Heart left ventricle (tissue), 16 donors: ENCODE measurements at regions not wholly inside any gene's neighbourhood (a gene's known extent, or its start where the extent isn't known, plus 50 kb on each side); places are given as distances from the start of the nearest gene placed in this dataset.

Experiments used
- ATAC-seq, 4 donors: fragments of 200-7000 bp; cut with Tn5 transposase; one replicate each; pipeline ENCODE4 v1.9.1; 2020 to 2022; ENCODE audit warnings: moderate library complexity in 4 of 4, mild to moderate bottlenecking in 3 of 4, moderate number of reproducible peaks in 1 of 4
- DNase-seq, 5 donors: peaks; one replicate each; pipeline ENCODE4 v3.0.0-alpha.2; 2020
- H3K27ac ChIP-seq, 12 donors: fragments of 200-600 bp; sonication (generic) in 4 of 12; one replicate each; pipeline versions ENCODE4 v1.5.0 to v1.8.0; 2016 to 2022; ENCODE audit warnings: mild to moderate bottlenecking in 2 of 12
- H3K27me3 ChIP-seq, 9 donors: fragments of 200-600 bp; sonication (generic) in 2 of 9; one replicate each; pipeline versions ENCODE4 v1.5.1 to v1.8.0; 2016 to 2022; ENCODE audit warnings: mild to moderate bottlenecking in 3 of 9
- H3K36me3 ChIP-seq, 9 donors: fragments of 200-600 bp; sonication (generic) in 2 of 9; one replicate each; pipeline versions ENCODE4 v1.5.0 to v1.8.0; 2018 to 2022; ENCODE audit warnings: mild to moderate bottlenecking in 2 of 9
- H3K4me1 ChIP-seq, 12 donors: fragments of 200-600 bp; sonication (generic) in 4 of 12; one replicate each; pipeline versions ENCODE4 v1.5.0 to v1.8.0; 2016 to 2022; ENCODE audit warnings: mild to moderate bottlenecking in 3 of 12
- H3K4me3 ChIP-seq, 12 donors: fragments of 200-600 bp; sonication (generic) in 4 of 12; one replicate each; pipeline versions ENCODE4 v1.5.0 to v1.8.0; 2017 to 2022; ENCODE audit warnings: mild to moderate bottlenecking in 9 of 12, moderate library complexity in 4 of 12
- H3K9me3 ChIP-seq, 12 donors: fragments of 200-600 bp; sonication (generic) in 4 of 12; one replicate each; pipeline versions ENCODE4 v1.5.0 to v1.8.0; 2016 to 2022; ENCODE audit warnings: mild to moderate bottlenecking in 1 of 12
- POLR2A ChIP-seq, 2 donors: fragments of 450-650 bp; IDR thresholded peaks; one replicate each; pipeline ENCODE4 v1.6.1; 2017; ENCODE audit warnings: antibody characterized with exemption in 2 of 2, mild to moderate bottlenecking in 2 of 2, moderate library complexity in 2 of 2
- WGBS, 4 donors: extraction: QIAGEN DNeasy Blood & Tissue Kit in 2 of 4; methylation state at CpG; one replicate each; pipeline versions ENCODE4 v1.1.5 to v1.1.7; 2013 to 2018; 5-methylcytosine and 5-hydroxymethylcytosine counted together
- intact Hi-C, 10 donors: fragments of 100-400 bp; cut with DNase I; formaldehyde crosslinking; loops; one replicate each; pipeline versions ENCODE4 v1.11.1 to v1.14.2; 2022
- TF ChIP-seq, protein P1 (sequence below), 12 donors: fragments of 200-600 bp; sonication (generic) in 4 of 12; IDR thresholded peaks; one replicate each; pipeline versions ENCODE4 v1.5.0 to v1.8.0; 2018 to 2022; ENCODE audit warnings: antibody characterized with exemption in 12 of 12, mild to moderate bottlenecking in 5 of 12
- donor health status: ischemic (EF 13 %, LVEDD 7.1; RV severe dilation, severe dysfunction).
- donor health status: healthy with polysubstance abuse.
- donor health status: DM: no; HTN: yes; CAD: no.
- donor health status: DM: no; HTN: no; CAD: no.
- donor health status: ischemic (EF 25% LVEDD 6.9; RV normal size, moderate dysfunction).
- donor health status: ischemic (EF 25% LVEDD 5.7; RV mildly dilated, moderate dysfunction).
- donor health status: healthy.
- donor health status: DM: yes; HTN: yes; CAD: no.
- donor health status: ischemic (EF 35%, LVEDD 5.7; RV mildly dilated, moderate dysfunction).
- donor health status: nonischemic (EF 11% LVEDD 7.7; RV severe dilation, severe dysfunction).
- donor health status: DM: yes; HTN: yes; CAD: no.
- donor health status: PGD.
- donor health status: ischemic (EF 29% LVEDD 5.4; RV normal size, mild dysfunction).
- donor health status: nonischemic (EF 23%, LVEDD 6.1; RV moderate dilation, normal function).

- H3K27me3 ChIP-seq, result peaks cover 0 to 2% (median 0%) of the 10 kb centered on the region in 9 donors
- TF ChIP-seq POLR2A (IDR thresholded peaks at IDR 0.05), result no peak
- TF ChIP-seq, protein P1, sequence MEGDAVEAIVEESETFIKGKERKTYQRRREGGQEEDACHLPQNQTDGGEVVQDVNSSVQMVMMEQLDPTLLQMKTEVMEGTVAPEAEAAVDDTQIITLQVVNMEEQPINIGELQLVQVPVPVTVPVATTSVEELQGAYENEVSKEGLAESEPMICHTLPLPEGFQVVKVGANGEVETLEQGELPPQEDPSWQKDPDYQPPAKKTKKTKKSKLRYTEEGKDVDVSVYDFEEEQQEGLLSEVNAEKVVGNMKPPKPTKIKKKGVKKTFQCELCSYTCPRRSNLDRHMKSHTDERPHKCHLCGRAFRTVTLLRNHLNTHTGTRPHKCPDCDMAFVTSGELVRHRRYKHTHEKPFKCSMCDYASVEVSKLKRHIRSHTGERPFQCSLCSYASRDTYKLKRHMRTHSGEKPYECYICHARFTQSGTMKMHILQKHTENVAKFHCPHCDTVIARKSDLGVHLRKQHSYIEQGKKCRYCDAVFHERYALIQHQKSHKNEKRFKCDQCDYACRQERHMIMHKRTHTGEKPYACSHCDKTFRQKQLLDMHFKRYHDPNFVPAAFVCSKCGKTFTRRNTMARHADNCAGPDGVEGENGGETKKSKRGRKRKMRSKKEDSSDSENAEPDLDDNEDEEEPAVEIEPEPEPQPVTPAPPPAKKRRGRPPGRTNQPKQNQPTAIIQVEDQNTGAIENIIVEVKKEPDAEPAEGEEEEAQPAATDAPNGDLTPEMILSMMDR (IDR thresholded peaks at IDR 0.05), result no peak
- H3K27ac ChIP-seq, result no peak overlapping the region
- intact Hi-C loops, result no loop called here
- H3K4me1 ChIP-seq, result no peaks in the 10 kb centered on the region
- DNase-seq (no peak), ATAC-seq (no peak)
- H3K4me3 ChIP-seq, result no peak overlapping the region
- no peaks in the 10 kb centered on the region for H3K36me3 ChIP-seq
- WGBS, 4 donors, result 81 to 94% (median 86%) methylated on average over 3 of the region's 3 CpGs
- no peaks in the 10 kb centered on the region for H3K9me3 ChIP-seq
Observed at GRCh38 chr3:135759651-135760050, 205.9 kb upstream of the PPP2R3A start.

- no peaks in the 10 kb centered on the region for H3K36me3 ChIP-seq
- ATAC-seq, result no peak
- peaks cover 0 to 7% (median 0%) of the 10 kb centered on the region in 12 donors for H3K9me3 ChIP-seq
- DNase-seq, result no peak
- H3K27ac ChIP-seq, result no peak overlapping the region
- intact Hi-C loops, result no loop called here
- H3K4me3 ChIP-seq, result no peak overlapping the region
- 64 to 79% (median 69%) methylated on average over 3 of the region's 3 CpGs for WGBS, 4 donors
- H3K4me1 ChIP-seq, result no peaks in the 10 kb centered on the region
- TF ChIP-seq, protein P1 (IDR thresholded peaks at IDR 0.05), result no peak
- TF ChIP-seq POLR2A (IDR thresholded peaks at IDR 0.05), result no peak
- peaks cover 0 to 5% (median 0%) of the 10 kb centered on the region in 9 donors for H3K27me3 ChIP-seq
Observed at GRCh38 chr3:135760581-135760980, 204.9 kb upstream of the PPP2R3A start.

DNA sequence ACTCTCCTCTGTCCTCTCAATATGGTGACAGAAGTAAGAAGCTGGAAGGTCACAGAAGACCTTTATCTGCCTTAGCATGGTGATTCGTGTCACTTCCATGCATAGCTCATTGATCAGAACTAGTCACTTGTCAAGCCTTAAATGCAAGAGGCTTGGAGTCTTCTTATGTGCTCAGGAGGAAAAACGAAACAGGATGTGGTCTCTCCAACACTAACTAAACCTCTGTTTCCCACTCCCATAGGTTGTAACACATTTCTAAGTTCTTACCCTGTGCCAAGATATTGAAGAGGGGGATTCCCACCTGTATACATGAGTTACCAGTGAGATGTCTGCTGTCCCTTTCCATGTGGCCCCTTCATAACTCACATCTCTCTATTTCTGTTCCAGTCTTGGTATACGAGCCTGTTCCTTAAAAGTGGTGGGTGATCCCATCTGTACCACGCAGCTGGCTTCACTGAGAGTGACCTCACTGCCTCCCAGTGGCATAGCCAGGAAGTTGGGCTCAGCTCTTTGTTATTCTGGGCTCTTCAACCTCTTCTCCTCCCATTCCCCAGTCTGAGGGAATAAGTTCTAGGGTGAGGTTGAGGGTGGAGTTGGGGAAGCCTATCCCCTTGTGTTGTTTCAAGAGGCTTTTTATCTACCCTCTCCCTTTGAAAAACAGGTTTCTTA, 203.2 kb upstream of the PPP2R3A start:
- Histone ChIP-seq H3K9me3 (peaks cover 0 to 7% (median 0%) of the 10 kb centered on the region in 12 donors), H3K27me3 (peaks cover 0 to 11% (median 0%) of the 10 kb centered on the region in 9 donors), H3K4me3 (no peak overlapping the region), H3K27ac (no peak overlapping the region), H3K36me3 (no peaks in the 10 kb centered on the region), H3K4me1 (no peaks in the 10 kb centered on the region)
- DNase-seq (no peak), ATAC-seq (no peak)
- intact Hi-C loops, result no loop called here
- 30 to 49% (median 36%) methylated on average over 4 of the region's 4 CpGs for WGBS, 4 donors
- no peak for TF ChIP-seq POLR2A (IDR thresholded peaks at IDR 0.05)
- TF ChIP-seq, protein P1 (IDR thresholded peaks at IDR 0.05), result no peak

DNA sequence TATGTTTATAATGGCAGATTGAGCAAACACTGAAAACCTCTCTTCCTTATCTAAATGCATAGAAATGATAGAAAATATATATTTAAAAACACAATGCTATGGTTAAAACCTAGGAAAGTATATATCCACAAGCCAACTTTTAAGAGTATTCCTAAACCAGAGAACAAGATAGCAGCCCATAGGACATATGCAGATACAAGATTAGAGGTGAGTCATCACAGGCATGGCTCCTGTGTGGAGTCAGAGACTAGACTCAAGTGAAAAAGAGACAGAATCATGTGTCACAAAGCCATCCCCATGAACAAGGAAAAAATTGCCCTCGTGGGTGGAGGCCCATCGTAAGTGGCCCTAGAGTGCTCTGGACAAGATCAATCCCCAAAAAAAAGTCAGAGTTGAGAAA, 199.4 kb upstream of the PPP2R3A start:
- H3K27ac ChIP-seq, result no peak overlapping the region
- H3K4me3 ChIP-seq, result no peak overlapping the region
- ATAC-seq (no peak), DNase-seq (no peak)
- intact Hi-C loops, result no loop called here
- H3K4me1 ChIP-seq, result no peaks in the 10 kb centered on the region
- TF ChIP-seq, protein P1 (IDR thresholded peaks at IDR 0.05), result no peak
- no peak for TF ChIP-seq POLR2A (IDR thresholded peaks at IDR 0.05)
- H3K27me3 ChIP-seq, result peaks cover 0 to 20% (median 0%) of the 10 kb centered on the region in 9 donors
- peaks cover 0 to 7% (median 0%) of the 10 kb centered on the region in 12 donors for H3K9me3 ChIP-seq
- H3K36me3 ChIP-seq, result no peaks in the 10 kb centered on the region
- 60 to 71% (median 63%) methylated on average over 2 of the region's 2 CpGs for WGBS, 4 donors
